Esophagus (tissue), 2 donors: ENCODE measurements at regions not wholly inside any gene's neighbourhood (a gene's known extent, or its start where the extent isn't known, plus 50 kb on each side); places are given as distances from the start of the nearest gene placed in this dataset.

ENCODE experiments used
- H3K27ac ChIP-seq, 2 donors: one replicate each; pipeline ENCODE4 v1.5.1; 2013; ENCODE audit warnings: low read depth in 2 of 2, mild to moderate bottlenecking in 2 of 2, inconsistent platforms in 1 of 2, low read length in 1 of 2, moderate library complexity in 1 of 2
- H3K27me3 ChIP-seq, 2 donors: one replicate each; pipeline ENCODE4 v1.6.1; 2013; ENCODE audit warnings: low read length in 2 of 2, control low read depth in 1 of 2, mild to moderate bottlenecking in 1 of 2; ENCODE audit not compliant: insufficient read depth in 2 of 2, control insufficient read depth in 1 of 2
- H3K36me3 ChIP-seq, 2 donors: one replicate each; pipeline ENCODE4 v1.6.1; 2013; ENCODE audit warnings: low read length in 1 of 2; ENCODE audit not compliant: control insufficient read depth in 2 of 2, insufficient read depth in 2 of 2
- H3K4me1 ChIP-seq, 2 donors: one replicate each; pipeline ENCODE4 v1.6.1; 2013; ENCODE audit warnings: low read length in 1 of 2; ENCODE audit not compliant: control insufficient read depth in 2 of 2, insufficient read depth in 2 of 2
- H3K4me3 ChIP-seq, 2 donors: one replicate each; pipeline ENCODE4 v1.5.1; 2013; ENCODE audit warnings: low read length in 2 of 2, mild to moderate bottlenecking in 2 of 2, low read depth in 1 of 2, moderate library complexity in 1 of 2
- H3K9me3 ChIP-seq, 2 donors: one replicate each; pipeline ENCODE4 v1.6.1; 2013; ENCODE audit warnings: mild to moderate bottlenecking in 2 of 2, low read depth in 1 of 2, low read length in 1 of 2, moderate library complexity in 1 of 2; ENCODE audit not compliant: control insufficient read depth in 2 of 2, insufficient read depth in 1 of 2
- WGBS, 2 donors: extraction: QIAGEN DNeasy Blood & Tissue Kit; methylation state at CpG; one replicate each; pipeline ENCODE4 v1.1.7; 2013; 5-methylcytosine and 5-hydroxymethylcytosine counted together
- donor health status: healthy with polysubstance abuse.
- donor health status: Bipolar disorder and iron deficiency.

GRCh38 chr2:240287496-240288086, 147.1 kb upstream of the OTOS start:
- Histone ChIP-seq H3K27ac (no peak overlapping the region), H3K9me3 (no peaks in the 10 kb centered on the region), H3K4me1 (no peaks in the 10 kb centered on the region), H3K27me3 (no peaks in the 10 kb centered on the region), H3K36me3 (no peaks in the 10 kb centered on the region), H3K4me3 (no peak overlapping the region)
- WGBS, 2 donors = 80 to 83% methylated on average over 11 of the region's 11 CpGs

DNA sequence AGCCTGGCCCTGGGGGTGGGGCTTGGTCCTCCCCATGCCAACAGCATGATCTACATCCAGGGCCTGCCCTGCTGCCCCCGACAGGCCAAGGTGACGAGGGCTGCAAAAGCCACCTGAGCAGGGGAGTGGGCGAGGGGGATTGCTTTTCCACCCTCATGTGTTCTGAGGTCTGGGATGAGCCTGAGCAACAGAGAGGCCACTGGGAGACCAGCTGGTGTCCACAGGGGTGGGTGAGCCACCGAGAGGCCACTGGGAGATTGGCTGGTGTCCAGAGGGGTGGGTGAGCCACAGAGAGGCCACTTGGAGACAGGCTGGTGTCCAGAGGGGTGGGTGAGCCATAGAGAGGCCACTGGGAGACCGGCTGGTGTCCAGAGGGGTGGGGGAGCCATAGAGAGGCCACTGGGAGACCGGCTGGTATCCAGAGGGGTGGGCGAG, 147.4 kb upstream of the GPC1 start:
- H3K27ac ChIP-seq = no peak overlapping the region
- H3K36me3 ChIP-seq = no peaks in the 10 kb centered on the region
- no peaks in the 10 kb centered on the region for H3K9me3 ChIP-seq
- WGBS, 2 donors = 83 to 86% methylated on average over 7 of the region's 7 CpGs
- H3K27me3 ChIP-seq = no peaks in the 10 kb centered on the region
- H3K4me3 ChIP-seq = no peak overlapping the region
- no peaks in the 10 kb centered on the region for H3K4me1 ChIP-seq

DNA sequence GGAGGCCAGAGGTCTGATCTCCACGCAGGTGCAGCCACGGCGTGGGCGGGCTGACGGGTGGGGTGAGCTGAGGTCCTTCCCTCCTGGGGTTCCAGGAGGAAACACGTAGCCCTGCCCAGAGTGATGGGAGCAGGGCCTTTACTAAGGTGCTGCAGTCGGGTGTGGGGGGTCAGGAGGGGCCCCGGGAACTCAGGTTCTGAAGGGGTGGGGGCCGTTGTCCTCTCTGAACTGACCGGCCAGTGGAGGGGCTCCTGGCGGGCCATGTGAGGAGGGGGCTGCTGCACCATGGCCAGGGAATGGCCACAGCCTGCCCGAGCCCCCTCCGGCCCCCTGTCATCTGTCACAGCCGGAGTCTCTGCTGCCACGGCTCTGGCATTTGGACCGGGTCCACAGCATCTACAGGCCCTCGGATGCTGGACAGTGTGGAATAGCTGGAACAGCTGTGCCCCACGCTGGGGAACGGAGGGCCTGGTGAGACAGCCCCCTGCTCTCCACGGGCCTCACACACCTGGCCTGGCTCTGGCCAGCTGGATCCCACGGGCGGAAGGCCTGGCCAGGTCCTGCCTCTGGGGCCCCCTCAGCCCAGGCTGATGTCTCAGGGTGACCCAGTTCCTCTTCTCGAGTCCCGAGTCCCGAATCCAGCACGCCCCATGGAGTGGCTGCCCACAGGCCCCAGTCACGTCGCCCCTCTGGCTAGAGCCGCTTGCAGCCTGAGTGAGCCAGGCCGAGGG, 145.6 kb upstream of the GPC1 start:
- Histone ChIP-seq H3K27ac (no peak overlapping the region), H3K4me1 (no peaks in the 10 kb centered on the region), H3K4me3 (no peak overlapping the region), H3K9me3 (no peaks in the 10 kb centered on the region), H3K27me3 (no peaks in the 10 kb centered on the region), H3K36me3 (no peaks in the 10 kb centered on the region)
- 82 to 84% methylated on average over 26 to 30 of the region's 30 CpGs for WGBS, 2 donors

DNA sequence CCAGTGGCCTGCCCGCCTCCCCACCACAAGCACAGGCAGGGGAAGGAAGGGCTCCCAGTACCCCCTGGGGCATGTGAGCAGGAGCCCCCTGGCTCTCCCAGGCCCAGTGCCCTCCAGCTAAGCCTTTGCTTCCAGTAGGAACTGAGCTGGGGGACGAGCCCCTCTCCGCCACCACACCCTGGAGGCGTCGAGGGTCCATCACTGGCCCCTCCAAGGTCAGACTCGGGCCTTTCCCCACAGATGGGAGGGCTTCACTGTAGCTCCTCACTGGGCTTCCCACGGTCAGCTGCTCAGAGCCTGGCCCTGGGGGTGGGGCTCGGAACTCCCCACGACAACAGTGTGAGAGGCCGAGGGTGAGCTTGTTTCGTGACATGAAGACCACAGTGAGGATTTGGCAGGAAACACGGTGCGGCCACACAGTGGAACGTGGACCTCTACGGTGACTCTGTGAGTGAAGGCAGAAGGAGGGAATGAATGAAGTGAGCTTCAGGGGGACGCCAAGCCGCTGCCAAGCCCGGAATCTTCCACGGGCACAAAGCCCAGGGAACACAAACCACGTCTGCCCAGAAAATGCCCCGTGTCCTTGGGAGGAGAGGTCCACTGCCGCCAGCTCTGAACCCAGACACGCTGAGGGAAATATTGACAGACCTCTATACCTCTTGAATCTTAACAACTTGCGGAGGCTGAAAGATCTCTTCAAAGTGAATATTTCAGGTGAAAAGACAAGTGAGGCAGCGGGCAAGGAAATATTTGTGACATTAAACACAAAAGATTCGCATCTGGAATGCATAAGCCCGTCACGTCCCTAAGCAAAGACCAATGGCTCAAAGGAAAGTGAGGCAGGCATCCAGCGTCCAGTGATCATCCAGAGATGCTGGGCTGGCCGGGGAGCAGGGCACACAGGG, 144.8 kb upstream of the GPC1 start:
- WGBS, 2 donors = 87 to 89% methylated on average over 30 of the region's 30 CpGs
- H3K4me1 ChIP-seq = no peaks in the 10 kb centered on the region
- no peaks in the 10 kb centered on the region for H3K27me3 ChIP-seq
- H3K9me3 ChIP-seq = no peaks in the 10 kb centered on the region
- H3K4me3 ChIP-seq = no peak overlapping the region
- H3K27ac ChIP-seq = no peak overlapping the region
- H3K36me3 ChIP-seq = no peaks in the 10 kb centered on the region

- Histone ChIP-seq H3K27me3 (no peaks in the 10 kb centered on the region), H3K9me3 (no peaks in the 10 kb centered on the region), H3K27ac (no peak overlapping the region), H3K36me3 (no peaks in the 10 kb centered on the region), H3K4me1 (no peaks in the 10 kb centered on the region), H3K4me3 (no peak overlapping the region)
- WGBS, 2 donors = 76 to 81% methylated on average over 16 of the region's 16 CpGs
Observed at GRCh38 chr2:240291337-240292034, 144.0 kb upstream of the GPC1 start.

GRCh38 chr2:240292035-240292574, 143.4 kb upstream of the GPC1 start:
- Histone ChIP-seq H3K4me3 (no peak overlapping the region), H3K4me1 (no peaks in the 10 kb centered on the region), H3K27ac (no peak overlapping the region), H3K36me3 (no peaks in the 10 kb centered on the region), H3K9me3 (no peaks in the 10 kb centered on the region), H3K27me3 (no peaks in the 10 kb centered on the region)
- WGBS, 2 donors = 76 to 84% methylated on average over 8 of the region's 8 CpGs

GRCh38 chr2:240292619-240293525, 142.6 kb upstream of the GPC1 start:
- H3K27me3 ChIP-seq = no peaks in the 10 kb centered on the region
- no peaks in the 10 kb centered on the region for H3K36me3 ChIP-seq
- H3K4me1 ChIP-seq = no peaks in the 10 kb centered on the region
- H3K4me3 ChIP-seq = no peak overlapping the region
- H3K9me3 ChIP-seq = no peaks in the 10 kb centered on the region
- 82 to 84% methylated on average over 15 of the region's 15 CpGs for WGBS, 2 donors
- H3K27ac ChIP-seq = no peak overlapping the region

- Histone ChIP-seq H3K27me3 (no peaks in the 10 kb centered on the region), H3K4me1 (no peaks in the 10 kb centered on the region), H3K4me3 (no peak overlapping the region), H3K9me3 (no peaks in the 10 kb centered on the region), H3K36me3 (no peaks in the 10 kb centered on the region), H3K27ac (no peak overlapping the region)
- 79 to 83% methylated on average over 24 of the region's 24 CpGs for WGBS, 2 donors
Observed at GRCh38 chr2:240293557-240294461, 141.7 kb upstream of the GPC1 start.
